Stimulated activated CD4-positive, alpha-beta T cell treated with anti-CD3 and anti-CD28 coated beads, Interleukin-1b, Interleukin-23, amount 100 ng/mL, for 4 hours (primary cell): ENCODE measurements at regions not wholly inside any gene's neighbourhood (a gene's known extent, or its start where the extent isn't known, plus 50 kb on each side); places are given as distances from the start of the nearest gene placed in this dataset.
"Not testable (repeated sequence)": the region's sequence is repeated elsewhere in the genome, so short reads cannot be mapped to it uniquely, and the experiment has no call there.

ENCODE experiments used
- DNase-seq, 2 donors: peaks; one replicate each; pipeline ENCODE4 v3.0.0-alpha.2; 2020; ENCODE audit warnings: low read depth in 2 of 2

- DNase-seq, result no peak
Observed at GRCh38 chr16:75837264-75837663, 111.0 kb upstream of the CPHXL start.

- DNase-seq, result no peak
Observed at GRCh38 chr16:75837681-75838080, 111.4 kb upstream of the CPHXL start.

- no peak for DNase-seq
Observed at GRCh38 chr16:75841517-75841916, 115.2 kb upstream of the CPHXL start.

- DNase-seq, result no peak
Observed at GRCh38 chr16:75847172-75847571, 120.9 kb upstream of the CPHXL start.

GRCh38 chr16:75854152-75854551 lies 127.9 kb upstream of the CPHXL start:
- no peak for DNase-seq

- no peak for DNase-seq
Observed at GRCh38 chr16:75860326-75861053, 134.2 kb upstream of the CPHXL start.

- no peak for DNase-seq
Observed at GRCh38 chr16:75861311-75862097, 135.2 kb upstream of the CPHXL start.

- no peak for DNase-seq
Observed at GRCh38 chr16:75862098-75862386, 135.8 kb upstream of the CPHXL start.

GRCh38 chr16:75864243-75864642 lies 138.0 kb upstream of the CPHXL start:
- no peak for DNase-seq

GRCh38 chr16:75865736-75866135 lies 139.4 kb upstream of the CPHXL start:
- DNase-seq, result no peak

GRCh38 chr16:75868636-75869632 lies 142.6 kb upstream of the CPHXL start:
- no peak for DNase-seq

GRCh38 chr16:75881280-75881679 lies 155.0 kb upstream of the CPHXL start:
- not testable (repeated sequence) for DNase-seq

GRCh38 chr16:75899163-75899562 lies 172.9 kb upstream of the CPHXL start:
- no peak for DNase-seq

GRCh38 chr16:75908331-75909117 lies 182.2 kb upstream of the CPHXL start:
- DNase-seq, result no peak

GRCh38 chr16:75909746-75910145 lies 183.5 kb upstream of the CPHXL start:
- DNase-seq, result no peak

- DNase-seq, result no peak
Observed at GRCh38 chr16:75911896-75912295, 185.6 kb upstream of the CPHXL start.

GRCh38 chr16:75913958-75914357 lies 187.7 kb upstream of the CPHXL start:
- no peak for DNase-seq

GRCh38 chr16:75916451-75916850 lies 190.2 kb upstream of the CPHXL start:
- DNase-seq, result no peak

GRCh38 chr16:75918109-75918508 lies 191.8 kb upstream of the CPHXL start:
- no peak for DNase-seq

- DNase-seq, result no peak
Observed at GRCh38 chr16:75919664-75920063, 193.4 kb upstream of the CPHXL start.

GRCh38 chr16:75921281-75921680 lies 195.0 kb upstream of the CPHXL start:
- no peak for DNase-seq
